Neural cell (in vitro differentiated cells): ENCODE measurements at regions not wholly inside any gene's neighbourhood (a gene's known extent, or its start where the extent isn't known, plus 50 kb on each side); places are given as distances from the start of the nearest gene placed in this dataset.

Experiments used
- H2AFZ ChIP-seq: fragments of 200-600, 300-800 bp; sonication (generic), shearing (Covaris generic); 2 replicates; pipeline ENCODE4 v1.6.0; 2014; ENCODE audit warnings: low read depth, mild to moderate bottlenecking, antibody characterized with exemption, low read length, moderate library complexity
- H3F3A ChIP-seq: fragments of 200-600 bp; shearing (Covaris generic); 2 replicates; pipeline ENCODE4 v1.6.1; 2016; ENCODE audit warnings: mild to moderate bottlenecking, moderate library complexity, mixed read lengths, antibody characterized with exemption, low read length; ENCODE audit not compliant: insufficient read depth, poor library complexity, severe bottlenecking
- H3K27ac ChIP-seq: fragments of 200-600, 300-800 bp; sonication (generic), shearing (Covaris generic); 2 replicates; pipeline ENCODE4 v1.5.1; 2014; ENCODE audit warnings: mild to moderate bottlenecking, low read length, moderate library complexity
- H3K27me3 ChIP-seq: fragments of 300-800, 200-600 bp; sonication (generic), shearing (Covaris generic); 2 replicates; pipeline ENCODE4 v1.6.0; 2014; ENCODE audit warnings: mild to moderate bottlenecking, low read depth, low read length, moderate library complexity; ENCODE audit not compliant: insufficient read depth
- H3K36me3 ChIP-seq: fragments of 300-800, 200-600 bp; sonication (generic), shearing (Covaris generic); 2 replicates; pipeline ENCODE4 v1.5.1; 2014; ENCODE audit warnings: mild to moderate bottlenecking, antibody characterized with exemption, low read length, moderate library complexity; ENCODE audit not compliant: insufficient read depth
- H3K4me2 ChIP-seq: fragments of 300-800, 200-600 bp; sonication (generic), shearing (Covaris generic); 2 replicates; pipeline ENCODE4 v1.6.0; 2014; ENCODE audit warnings: mild to moderate bottlenecking, low read length
- H3K4me3 ChIP-seq: fragments of 300-800, 200-600 bp; sonication (generic), shearing (Covaris generic); 2 replicates; pipeline ENCODE4 v1.5.1; 2014; ENCODE audit warnings: mild to moderate bottlenecking, low read length, moderate library complexity
- H3K79me2 ChIP-seq: fragments of 200-600 bp; shearing (Covaris generic); replicated peaks from 2 replicates; pipeline ENCODE4 v1.6.0; 2014; ENCODE audit warnings: mild to moderate bottlenecking, low read length, moderate library complexity; ENCODE audit not compliant: insufficient read depth
- H3K9ac ChIP-seq: fragments of 300-800, 200-600 bp; sonication (generic), shearing (Covaris generic); 2 replicates; pipeline ENCODE4 v1.6.1; 2016; ENCODE audit warnings: mild to moderate bottlenecking, low read length, mixed read lengths
- H3K9me2 ChIP-seq: fragments of 200-600 bp; shearing (Covaris generic); 2 replicates; pipeline ENCODE4 v1.6.1; 2016; ENCODE audit warnings: mild to moderate bottlenecking, low read length, mixed read lengths; ENCODE audit not compliant: insufficient read depth
- H3K9me3 ChIP-seq: fragments of 200-600, 300-800 bp; sonication (generic), shearing (Covaris generic); 2 replicates; pipeline ENCODE4 v1.6.1; 2016; ENCODE audit warnings: mild to moderate bottlenecking, mixed run types, low read length, moderate library complexity, mixed read lengths
- H4K20me1 ChIP-seq: fragments of 200-600 bp; shearing (Covaris generic); 2 replicates; pipeline ENCODE4 v1.6.1; 2016; ENCODE audit warnings: mild to moderate bottlenecking, mixed run types; ENCODE audit not compliant: insufficient read depth
- CTCF ChIP-seq: fragments of 450-650 bp; IDR thresholded peaks from 2 replicates; pipeline ENCODE4 v1.5.1; 2014; ENCODE audit warnings: antibody characterized with exemption, mild to moderate bottlenecking, moderate library complexity; ENCODE audit not compliant: poor library complexity, severe bottlenecking
- EZH2 ChIP-seq: fragments of 200-600, 300-800 bp; shearing (Covaris generic), sonication (generic); IDR thresholded peaks from 2 replicates; pipeline ENCODE4 v1.6.1; 2014; ENCODE audit warnings: antibody characterized with exemption, low read length, borderline replicate concordance, mild to moderate bottlenecking; ENCODE audit not compliant: insufficient read depth, poor library complexity, severe bottlenecking
- MXI1 ChIP-seq: fragments of 450-650 bp; conservative IDR thresholded peaks from 2 replicates; pipeline ENCODE4 v1.6.1; 2014; ENCODE audit warnings: antibody characterized with exemption, mild to moderate bottlenecking; ENCODE audit not compliant: poor library complexity, severe bottlenecking
- POLR2AphosphoS5 ChIP-seq: IDR thresholded peaks from 2 replicates; pipeline ENCODE4 v1.6.1; 2012
- RAD21 ChIP-seq: fragments of 450-650 bp; conservative IDR thresholded peaks from 2 replicates; pipeline ENCODE4 v1.6.1; 2014; ENCODE audit warnings: antibody characterized with exemption, mild to moderate bottlenecking, moderate library complexity
- REST ChIP-seq: IDR thresholded peaks from 2 replicates; pipeline ENCODE4 v1.6.1; 2012; ENCODE audit warnings: borderline replicate concordance
- TAF1 ChIP-seq: IDR thresholded peaks from 2 replicates; pipeline ENCODE4 v1.6.1; 2012; ENCODE audit warnings: low read depth

DNA sequence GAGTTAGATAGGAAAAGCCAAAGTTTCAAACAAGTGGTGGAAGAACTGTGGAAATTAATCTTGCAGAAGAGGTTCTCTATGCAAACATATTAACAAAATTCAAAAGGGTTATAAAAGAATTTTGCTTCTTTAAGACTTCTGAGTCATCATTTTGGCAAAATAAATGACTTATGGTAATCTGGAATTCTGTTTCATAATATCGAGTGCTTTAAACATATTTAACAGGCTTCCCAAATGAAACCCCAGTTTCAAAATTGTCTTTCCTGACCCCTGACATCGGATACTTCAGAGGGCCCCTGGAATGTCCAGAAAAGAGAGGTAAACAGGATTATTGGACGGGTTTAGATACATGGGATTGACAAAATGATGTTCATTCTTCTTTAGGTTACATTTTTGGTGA, 444.6 kb downstream of the HTR7 start:
- no peak overlapping the region for H3K4me3 ChIP-seq
- H3K36me3 ChIP-seq = no peaks in the 10 kb centered on the region
- no peaks in the 10 kb centered on the region for H3K27me3 ChIP-seq
- H3K27ac ChIP-seq = no peak overlapping the region
- TF ChIP-seq CTCF (no peak), POLR2AphosphoS5 (no peak), RAD21 (no peak), TAF1 (no peak), REST (no peak)
- no peak overlapping the region for H2AFZ ChIP-seq
- no peaks in the 10 kb centered on the region for H3K79me2 ChIP-seq
- H3K9me3 ChIP-seq = no peaks in the 10 kb centered on the region
- no peak overlapping the region for H3K9ac ChIP-seq
- H4K20me1 ChIP-seq = no peaks in the 10 kb centered on the region
- no peaks in the 10 kb centered on the region for H3K9me2 ChIP-seq
- H3F3A ChIP-seq = no peaks in the 10 kb centered on the region
- H3K4me2 ChIP-seq = no peak overlapping the region

- Histone ChIP-seq H3K4me2 (no peak overlapping the region), H2AFZ (no peak overlapping the region), H3K9me2 (no peaks in the 10 kb centered on the region), H3K36me3 (no peaks in the 10 kb centered on the region), H4K20me1 (no peaks in the 10 kb centered on the region), H3K27ac (no peak overlapping the region), H3K79me2 (no peaks in the 10 kb centered on the region), H3K4me3 (no peak overlapping the region), H3K9me3 (no peaks in the 10 kb centered on the region), H3K27me3 (no peaks in the 10 kb centered on the region), H3K9ac (no peak overlapping the region), H3F3A (no peaks in the 10 kb centered on the region)
- TF ChIP-seq MXI1 (no peak), EZH2 (no peak)
Observed at GRCh38 chr10:90414926-90415325, 442.9 kb downstream of the HTR7 start.

- no peak overlapping the region for H3K4me2 ChIP-seq
- no peaks in the 10 kb centered on the region for H4K20me1 ChIP-seq
- H2AFZ ChIP-seq = no peak overlapping the region
- no peak overlapping the region for H3K27ac ChIP-seq
- H3K9me2 ChIP-seq = no peaks in the 10 kb centered on the region
- H3K36me3 ChIP-seq = no peaks in the 10 kb centered on the region
- H3K4me3 ChIP-seq = no peak overlapping the region
- H3F3A ChIP-seq = no peaks in the 10 kb centered on the region
- no peaks in the 10 kb centered on the region for H3K27me3 ChIP-seq
- no peaks in the 10 kb centered on the region for H3K9me3 ChIP-seq
- no peak overlapping the region for H3K9ac ChIP-seq
- TF ChIP-seq MXI1 = no peak
- no peaks in the 10 kb centered on the region for H3K79me2 ChIP-seq
Observed at GRCh38 chr10:90417029-90417428, 440.8 kb downstream of the HTR7 start.
